Activated CD8-positive, alpha-beta memory T cell treated with anti-CD3 and anti-CD28 coated beads for 4 hours (primary cell): ENCODE measurements at regions not wholly inside any gene's neighbourhood (a gene's known extent, or its start where the extent isn't known, plus 50 kb on each side); places are given as distances from the start of the nearest gene placed in this dataset.

Experiments used
- DNase-seq, 2 donors: peaks; one replicate each; pipeline ENCODE4 v3.0.0-alpha.2; 2020; ENCODE audit warnings: low read depth in 2 of 2

- no peak for DNase-seq
Measured at GRCh38 chr1:117803318-117803717, 126.1 kb downstream of the GDAP2 start.

- DNase-seq: no peak
Measured at GRCh38 chr1:117809764-117810163, 119.7 kb downstream of the GDAP2 start.

- DNase-seq: no peak
Measured at GRCh38 chr1:117810553-117810952, 118.9 kb downstream of the GDAP2 start.

GRCh38 chr1:117812869-117813511, 116.4 kb downstream of the GDAP2 start:
- DNase-seq: no peak
